ENCODE measurements at regions not wholly inside any gene's neighbourhood (a gene's known extent, or its start where the extent isn't known, plus 50 kb on each side); places are given as distances from the start of the nearest gene placed in this dataset.

GRCh38 chr2:60294901-60295635, 258.4 kb downstream of the BCL11A start:
- no peak for DNase-seq
- no peak overlapping the region for H3K27ac Mint-ChIP-seq
- H3K9me3 Mint-ChIP-seq = peaks cover 0 to 6% of the 10 kb centered on the region in 2 donors

GRCh38 chr2:60292242-60292641, 261.2 kb downstream of the BCL11A start:
- no peak for DNase-seq
- H3K4me3 Mint-ChIP-seq = no peak overlapping the region
- H3K9me3 Mint-ChIP-seq = peaks cover 0 to 6% of the 10 kb centered on the region in 2 donors
- ATAC-seq (replicated peaks) = no peak
- no peak overlapping the region for H3K27ac Mint-ChIP-seq
- H3K4me1 Mint-ChIP-seq (ENCODE audit: low read depth in 2 of 2) = peaks cover 0 to 2% of the 10 kb centered on the region in 2 donors
- peaks cover 0 to 4% of the 10 kb centered on the region in 2 donors for H3K27me3 Mint-ChIP-seq
- no peaks in the 10 kb centered on the region for H3K36me3 Mint-ChIP-seq (ENCODE audit: insufficient read depth)

More at GRCh38 chr2:60294901-60295635, 258.4 kb downstream of the BCL11A start:
- no peak overlapping the region for H3K4me3 Mint-ChIP-seq
- peaks cover 0 to 4% of the 10 kb centered on the region in 2 donors for H3K27me3 Mint-ChIP-seq
- no peak for ATAC-seq (replicated peaks)
- H3K36me3 Mint-ChIP-seq (ENCODE audit: insufficient read depth) = no peaks in the 10 kb centered on the region
- H3K4me1 Mint-ChIP-seq (ENCODE audit: low read depth in 2 of 2) = peaks cover 0 to 2% of the 10 kb centered on the region in 2 donors

GRCh38 chr2:60290509-60290908, 262.9 kb downstream of the BCL11A start:
- DNase-seq (no peak), ATAC-seq (replicated peaks) (no peak)
- H3K4me1 Mint-ChIP-seq (ENCODE audit: low read depth in 2 of 2) = peaks cover 0 to 2% of the 10 kb centered on the region in 2 donors
- no peak overlapping the region for H3K27ac Mint-ChIP-seq
- H3K36me3 Mint-ChIP-seq (ENCODE audit: insufficient read depth) = no peaks in the 10 kb centered on the region
- H3K4me3 Mint-ChIP-seq = no peak overlapping the region
- H3K9me3 Mint-ChIP-seq = peaks cover 0 to 6% of the 10 kb centered on the region in 2 donors
- peaks cover 0 to 4% of the 10 kb centered on the region in 2 donors for H3K27me3 Mint-ChIP-seq

GRCh38 chr2:60285626-60286316, 267.7 kb downstream of the BCL11A start:
- H3K4me1 Mint-ChIP-seq (ENCODE audit: low read depth in 2 of 2) = no peaks in the 10 kb centered on the region
- no peaks in the 10 kb centered on the region for H3K27me3 Mint-ChIP-seq
- H3K36me3 Mint-ChIP-seq (ENCODE audit: insufficient read depth) = no peaks in the 10 kb centered on the region
- no peak overlapping the region for H3K4me3 Mint-ChIP-seq
- no peak overlapping the region for H3K27ac Mint-ChIP-seq
- no peaks in the 10 kb centered on the region for H3K9me3 Mint-ChIP-seq
- ATAC-seq (replicated peaks) = no peak
- DNase-seq = no peak

GRCh38 chr2:60283626-60284025, 269.8 kb downstream of the BCL11A start:
- no peaks in the 10 kb centered on the region for H3K27me3 Mint-ChIP-seq
- ATAC-seq (replicated peaks) = no peak

GRCh38 chr2:60282886-60283285, 270.6 kb downstream of the BCL11A start:
- H3K4me3 Mint-ChIP-seq = no peak overlapping the region
- no peaks in the 10 kb centered on the region for H3K27me3 Mint-ChIP-seq
- no peaks in the 10 kb centered on the region for H3K4me1 Mint-ChIP-seq (ENCODE audit: low read depth in 2 of 2)

More at GRCh38 chr2:60283626-60284025, 269.8 kb downstream of the BCL11A start:
- DNase-seq = no peak
- Mint-ChIP-seq H3K4me3 (no peak overlapping the region), H3K9me3 (peaks cover 0 to 9% of the 10 kb centered on the region in 2 donors), H3K27ac (no peak overlapping the region), H3K4me1 (ENCODE audit: low read depth in 2 of 2) (no peaks in the 10 kb centered on the region), H3K36me3 (ENCODE audit: insufficient read depth) (no peaks in the 10 kb centered on the region)

GRCh38 chr2:60281730-60282129, 271.7 kb downstream of the BCL11A start:
- no peak overlapping the region for H3K27ac Mint-ChIP-seq
- H3K4me3 Mint-ChIP-seq = no peak overlapping the region
- peaks cover 0 to 9% of the 10 kb centered on the region in 2 donors for H3K9me3 Mint-ChIP-seq
- DNase-seq (no peak), ATAC-seq (replicated peaks) (no peak)
- H3K36me3 Mint-ChIP-seq (ENCODE audit: insufficient read depth) = no peaks in the 10 kb centered on the region
- H3K4me1 Mint-ChIP-seq (ENCODE audit: low read depth in 2 of 2) = no peaks in the 10 kb centered on the region
- peaks cover 0 to 2% of the 10 kb centered on the region in 2 donors for H3K27me3 Mint-ChIP-seq

More at GRCh38 chr2:60282886-60283285, 270.6 kb downstream of the BCL11A start:
- H3K9me3 Mint-ChIP-seq = peaks cover 0 to 9% of the 10 kb centered on the region in 2 donors
- DNase-seq = no peak
- H3K27ac Mint-ChIP-seq = no peak overlapping the region
- H3K36me3 Mint-ChIP-seq (ENCODE audit: insufficient read depth) = no peaks in the 10 kb centered on the region
- no peak for ATAC-seq (replicated peaks)

GRCh38 chr2:60280238-60280637, 273.2 kb downstream of the BCL11A start:
- Mint-ChIP-seq H3K4me3 (no peak overlapping the region), H3K4me1 (ENCODE audit: low read depth in 2 of 2) (no peaks in the 10 kb centered on the region), H3K27ac (no peak overlapping the region), H3K36me3 (ENCODE audit: insufficient read depth) (no peaks in the 10 kb centered on the region), H3K9me3 (peaks cover 2 to 9% of the 10 kb centered on the region in 2 donors), H3K27me3 (peaks cover 0 to 9% of the 10 kb centered on the region in 2 donors)
- no peak for ATAC-seq (replicated peaks)
- no peak for DNase-seq

GRCh38 chr2:60278906-60279305, 274.5 kb downstream of the BCL11A start:
- no peak overlapping the region for H3K27ac Mint-ChIP-seq

GRCh38 chr2:60275958-60276357, 277.5 kb downstream of the BCL11A start:
- Mint-ChIP-seq H3K9me3 (peaks cover 2 to 9% of the 10 kb centered on the region in 2 donors), H3K36me3 (ENCODE audit: insufficient read depth) (no peaks in the 10 kb centered on the region), H3K4me3 (no peak overlapping the region), H3K27ac (no peak overlapping the region), H3K27me3 (peaks cover 0 to 9% of the 10 kb centered on the region in 2 donors), H3K4me1 (ENCODE audit: low read depth in 2 of 2) (no peaks in the 10 kb centered on the region)
- ATAC-seq (replicated peaks) (no peak), DNase-seq (no peak)

More at GRCh38 chr2:60278906-60279305, 274.5 kb downstream of the BCL11A start:
- DNase-seq (no peak), ATAC-seq (replicated peaks) (no peak)
- H3K36me3 Mint-ChIP-seq (ENCODE audit: insufficient read depth) = no peaks in the 10 kb centered on the region
- H3K4me3 Mint-ChIP-seq = no peak overlapping the region
- H3K9me3 Mint-ChIP-seq = peaks cover 2 to 9% of the 10 kb centered on the region in 2 donors
- peaks cover 0 to 9% of the 10 kb centered on the region in 2 donors for H3K27me3 Mint-ChIP-seq
- no peaks in the 10 kb centered on the region for H3K4me1 Mint-ChIP-seq (ENCODE audit: low read depth in 2 of 2)

- Mint-ChIP-seq H3K4me3 (no peak overlapping the region), H3K4me1 (ENCODE audit: low read depth in 2 of 2) (no peaks in the 10 kb centered on the region), H3K27ac (no peak overlapping the region), H3K27me3 (peaks cover 0 to 9% of the 10 kb centered on the region in 2 donors), H3K9me3 (peaks cover 1 to 2% of the 10 kb centered on the region in 2 donors), H3K36me3 (ENCODE audit: insufficient read depth) (no peaks in the 10 kb centered on the region)
- DNase-seq (no peak), ATAC-seq (replicated peaks) (no peak)
Measured at GRCh38 chr2:60273836-60274235, 279.6 kb downstream of the BCL11A start.

- Mint-ChIP-seq H3K27ac (no peak overlapping the region), H3K27me3 (peaks cover 0 to 8% of the 10 kb centered on the region in 2 donors), H3K4me3 (no peak overlapping the region), H3K36me3 (ENCODE audit: insufficient read depth) (no peaks in the 10 kb centered on the region), H3K4me1 (ENCODE audit: low read depth in 2 of 2) (no peaks in the 10 kb centered on the region), H3K9me3 (peaks cover under 1 to 2% of the 10 kb centered on the region in 2 donors)
- DNase-seq (no peak), ATAC-seq (replicated peaks) (no peak)
Measured at GRCh38 chr2:60271713-60272112, 281.7 kb downstream of the BCL11A start.

GRCh38 chr2:60271131-60271530, 282.3 kb downstream of the BCL11A start:
- DNase-seq (no peak), ATAC-seq (replicated peaks) (no peak)
- H3K27ac Mint-ChIP-seq = no peak overlapping the region
- H3K4me3 Mint-ChIP-seq = no peak overlapping the region
- no peaks in the 10 kb centered on the region for H3K36me3 Mint-ChIP-seq (ENCODE audit: insufficient read depth)
- H3K9me3 Mint-ChIP-seq = peaks cover 2 to 6% of the 10 kb centered on the region in 2 donors
- peaks cover 0 to 2% of the 10 kb centered on the region in 2 donors for H3K27me3 Mint-ChIP-seq
- no peaks in the 10 kb centered on the region for H3K4me1 Mint-ChIP-seq (ENCODE audit: low read depth in 2 of 2)

GRCh38 chr2:60268661-60269060, 284.8 kb downstream of the BCL11A start:
- H3K9me3 Mint-ChIP-seq = peaks cover 9 to 14% of the 10 kb centered on the region in 2 donors
- H3K27ac Mint-ChIP-seq = no peak overlapping the region
- H3K27me3 Mint-ChIP-seq = no peaks in the 10 kb centered on the region
- no peaks in the 10 kb centered on the region for H3K36me3 Mint-ChIP-seq (ENCODE audit: insufficient read depth)
- ATAC-seq (replicated peaks) = no peak
- no peak overlapping the region for H3K4me3 Mint-ChIP-seq
- DNase-seq = no peak
- no peaks in the 10 kb centered on the region for H3K4me1 Mint-ChIP-seq (ENCODE audit: low read depth in 2 of 2)
